CD4-positive, alpha-beta T cell (primary cell): ENCODE measurements at regions not wholly inside any gene's neighbourhood (a gene's known extent, or its start where the extent isn't known, plus 50 kb on each side); places are given as distances from the start of the nearest gene placed in this dataset.

Experiments used
- ATAC-seq: fragments of 200-7000 bp; cut with Tn5 transposase; one replicate; pipeline ENCODE4 v1.10.0; 2022; ENCODE audit warnings: mild to moderate bottlenecking; ENCODE audit not compliant: poor library complexity
- CTCF ChIA-PET: fragments of 350-600 bp; sonication (Branson Sonifier 250); formaldehyde crosslinking; loops from one replicate; lab custom pipeline; 2021; ENCODE audit warnings: antibody characterized with exemption, inconsistent platforms; lab: Charles Lee
- POLR2A ChIA-PET: fragments of 350-600 bp; sonication (Branson Sonifier 250); formaldehyde crosslinking; loops from one replicate; lab custom pipeline; 2021; ENCODE audit warnings: antibody characterized with exemption, inconsistent platforms; lab: Charles Lee
- DNase-seq, 14 experiments: peaks; one replicate each; pipeline ENCODE4 v3.0.0-alpha.2; 2013 to 2020; ENCODE audit warnings: mixed read lengths in 2 of 14
- H3K27ac ChIP-seq, 2 donors: one replicate each; pipeline versions ENCODE4 v1.5.1 to v1.7.0; 2013; ENCODE audit warnings: low read length in 2 of 2, low read depth in 1 of 2, mild to moderate bottlenecking in 1 of 2
- H3K27me3 ChIP-seq, 2 experiments: 1 replicate in 1 of 2; 2 replicates in 1 of 2; pipeline versions ENCODE4 v1.6.1 to v1.7.0; 2013; ENCODE audit warnings: low read length in 2 of 2, control low read depth in 1 of 2, mild to moderate bottlenecking in 1 of 2, moderate library complexity in 1 of 2; ENCODE audit not compliant: insufficient read depth in 2 of 2, control insufficient read depth in 1 of 2
- H3K36me3 ChIP-seq: one replicate; pipeline ENCODE4 v1.6.1; 2013; ENCODE audit warnings: low read length, control low read depth; ENCODE audit not compliant: insufficient read depth
- H3K4me1 ChIP-seq: one replicate; pipeline ENCODE4 v1.6.1; 2013; ENCODE audit warnings: low read length, control low read depth; ENCODE audit not compliant: insufficient read depth
- H3K4me3 ChIP-seq: one replicate; pipeline ENCODE4 v1.5.1; 2013; ENCODE audit warnings: mild to moderate bottlenecking, low read length, moderate library complexity
- H3K9me3 ChIP-seq, 2 experiments: 1 replicate in 1 of 2; 2 replicates in 1 of 2; pipeline versions ENCODE4 v1.6.1 to v1.7.0; 2013; ENCODE audit warnings: low read length in 2 of 2, mild to moderate bottlenecking in 2 of 2, control low read depth in 1 of 2, moderate library complexity in 1 of 2; ENCODE audit not compliant: control insufficient read depth in 1 of 2, insufficient read depth in 1 of 2
- H3K27ac Mint-ChIP-seq: one replicate; pipeline ENCODE4 v1.8.0; 2020; ENCODE audit warnings: mixed read lengths
- H3K27me3 Mint-ChIP-seq: one replicate; pipeline ENCODE4 v1.8.0; 2021; ENCODE audit warnings: mixed read lengths
- H3K36me3 Mint-ChIP-seq: one replicate; pipeline ENCODE4 v1.8.0; 2021; ENCODE audit warnings: low read depth, mixed read lengths
- H3K4me1 Mint-ChIP-seq: one replicate; pipeline ENCODE4 v1.8.0; 2021; ENCODE audit warnings: low read depth, mixed read lengths
- H3K4me3 Mint-ChIP-seq: one replicate; pipeline ENCODE4 v1.8.0; 2020; ENCODE audit warnings: mild to moderate bottlenecking, mixed read lengths
- H3K9me3 Mint-ChIP-seq: one replicate; pipeline ENCODE4 v1.8.0; 2020; ENCODE audit warnings: mixed read lengths
- intact Hi-C, 2 experiments: fragments of 100-400 bp; cut with DNase I in 1 of 2; cut with micrococcal nuclease in 1 of 2; formaldehyde crosslinking; loops; one replicate each; pipeline versions ENCODE4 v1.15.1 to v1.9.0; 2023 to 2025; cut with DNase I, micrococcal nuclease
- TF ChIP-seq, protein P1 (sequence below): fragments of 200-600 bp; IDR thresholded peaks from one replicate; pipeline ENCODE4 v1.8.0; 2022; ENCODE audit warnings: antibody characterized with exemption, mild to moderate bottlenecking

DNA sequence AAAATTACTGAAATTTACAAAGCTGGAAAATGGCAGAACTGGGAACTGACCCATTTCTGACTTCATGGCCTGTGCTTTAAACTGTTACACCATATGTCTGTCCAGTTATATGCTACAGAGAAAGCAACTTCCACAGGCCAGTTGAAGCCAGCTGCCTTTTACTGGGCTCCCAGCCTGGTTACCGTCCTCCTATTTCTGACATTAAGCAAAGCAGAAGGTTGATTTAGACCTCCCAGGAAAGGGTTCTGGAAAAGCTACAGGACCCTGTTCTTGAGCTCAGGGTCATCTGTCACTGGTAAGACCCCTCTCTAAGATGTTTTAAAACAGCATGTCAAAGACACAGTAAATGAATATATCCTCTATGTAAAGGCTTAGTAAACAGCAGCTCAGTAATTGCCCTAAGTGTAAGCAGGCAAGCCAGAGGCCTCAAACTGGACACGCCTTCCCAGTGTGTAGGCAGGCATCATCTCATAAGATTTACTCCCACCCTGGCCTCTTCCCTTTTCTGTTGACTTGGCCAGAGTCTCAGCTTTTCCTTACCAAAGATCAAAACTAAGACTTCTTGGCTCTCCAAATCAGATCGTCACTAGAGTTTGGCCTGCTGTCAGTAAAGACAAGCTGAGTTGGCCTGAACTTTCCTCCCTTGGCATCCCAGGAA is 55.4 kb upstream of the RNU6-8 start:
- Mint-ChIP-seq H3K36me3 (no peaks in the 10 kb centered on the region), H3K4me1 (no peaks in the 10 kb centered on the region), H3K4me3 (no peak overlapping the region), H3K27me3 (no peaks in the 10 kb centered on the region), H3K9me3 (no peaks in the 10 kb centered on the region), H3K27ac (no peak overlapping the region)
- ChIA-PET CTCF (no interaction called here), POLR2A (no interaction called here)
- no peak overlapping the region for H3K4me3 ChIP-seq
- no peaks in the 10 kb centered on the region for H3K4me1 ChIP-seq
- H3K9me3 ChIP-seq, result peaks cover 7 to 11% of the 10 kb centered on the region in 2 experiments
- intact Hi-C loops, result no loop called here
- ATAC-seq, result no peak
- no peaks in the 10 kb centered on the region for H3K27me3 ChIP-seq
- TF ChIP-seq, protein P1, sequence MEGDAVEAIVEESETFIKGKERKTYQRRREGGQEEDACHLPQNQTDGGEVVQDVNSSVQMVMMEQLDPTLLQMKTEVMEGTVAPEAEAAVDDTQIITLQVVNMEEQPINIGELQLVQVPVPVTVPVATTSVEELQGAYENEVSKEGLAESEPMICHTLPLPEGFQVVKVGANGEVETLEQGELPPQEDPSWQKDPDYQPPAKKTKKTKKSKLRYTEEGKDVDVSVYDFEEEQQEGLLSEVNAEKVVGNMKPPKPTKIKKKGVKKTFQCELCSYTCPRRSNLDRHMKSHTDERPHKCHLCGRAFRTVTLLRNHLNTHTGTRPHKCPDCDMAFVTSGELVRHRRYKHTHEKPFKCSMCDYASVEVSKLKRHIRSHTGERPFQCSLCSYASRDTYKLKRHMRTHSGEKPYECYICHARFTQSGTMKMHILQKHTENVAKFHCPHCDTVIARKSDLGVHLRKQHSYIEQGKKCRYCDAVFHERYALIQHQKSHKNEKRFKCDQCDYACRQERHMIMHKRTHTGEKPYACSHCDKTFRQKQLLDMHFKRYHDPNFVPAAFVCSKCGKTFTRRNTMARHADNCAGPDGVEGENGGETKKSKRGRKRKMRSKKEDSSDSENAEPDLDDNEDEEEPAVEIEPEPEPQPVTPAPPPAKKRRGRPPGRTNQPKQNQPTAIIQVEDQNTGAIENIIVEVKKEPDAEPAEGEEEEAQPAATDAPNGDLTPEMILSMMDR, result no peak
- no peaks in the 10 kb centered on the region for H3K36me3 ChIP-seq
- DNase-seq, result no peak
- no peak overlapping the region for H3K27ac ChIP-seq

DNA sequence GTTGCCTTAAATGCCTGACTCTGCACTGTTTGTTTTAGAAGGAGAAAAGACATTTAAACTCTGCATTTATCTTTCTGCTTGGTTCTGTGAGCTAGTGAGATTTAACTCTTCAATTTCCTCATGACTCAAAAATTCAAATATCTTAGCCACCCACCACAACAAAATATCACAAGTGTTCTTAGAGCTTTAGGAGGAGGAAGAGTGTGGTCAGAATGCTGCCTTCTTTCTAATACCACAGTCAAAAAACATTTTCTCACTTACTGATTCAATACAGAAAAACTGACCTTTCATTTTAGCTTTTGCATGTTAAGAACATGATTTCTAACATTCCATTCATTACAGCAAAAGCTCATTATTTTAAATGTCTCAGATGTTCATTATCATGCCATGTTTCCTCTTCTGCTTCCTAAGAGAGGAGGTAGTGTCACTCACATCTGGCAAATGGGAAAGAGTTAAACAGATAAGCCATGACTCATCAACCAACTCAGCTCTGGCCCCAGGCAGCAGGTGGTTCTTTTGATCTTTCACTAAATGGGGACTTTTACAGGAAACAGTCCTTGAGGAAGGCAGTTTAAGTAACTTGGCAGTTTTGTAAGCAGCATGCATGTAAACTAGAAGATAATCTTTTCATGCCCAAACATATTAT is 56.4 kb upstream of the RNU6-8 start:
- no peak overlapping the region for H3K4me3 ChIP-seq
- DNase-seq (no peak), ATAC-seq (no peak)
- no peaks in the 10 kb centered on the region for H3K4me1 ChIP-seq
- no peaks in the 10 kb centered on the region for H3K36me3 ChIP-seq
- no peaks in the 10 kb centered on the region for H3K36me3 Mint-ChIP-seq
- H3K27ac ChIP-seq, result no peak overlapping the region
- TF ChIP-seq, protein P1, result no peak
- intact Hi-C loops, result no loop called here
- H3K27me3 ChIP-seq, result no peaks in the 10 kb centered on the region
- CTCF ChIA-PET, result interaction anchor here (0.7 kb wide), 1 partner anchor 325 kb away, joined by 3 read pairs; no protein-coding TSS in a partner anchor
- POLR2A ChIA-PET, result no interaction called here
- H3K9me3 ChIP-seq, result peaks cover 11 to 16% of the 10 kb centered on the region in 2 experiments
- no peak overlapping the region for H3K27ac Mint-ChIP-seq
- H3K9me3 Mint-ChIP-seq, result peaks cover 6% of the 10 kb centered on the region
- H3K4me3 Mint-ChIP-seq, result no peak overlapping the region
- no peaks in the 10 kb centered on the region for H3K27me3 Mint-ChIP-seq
- no peaks in the 10 kb centered on the region for H3K4me1 Mint-ChIP-seq

DNA sequence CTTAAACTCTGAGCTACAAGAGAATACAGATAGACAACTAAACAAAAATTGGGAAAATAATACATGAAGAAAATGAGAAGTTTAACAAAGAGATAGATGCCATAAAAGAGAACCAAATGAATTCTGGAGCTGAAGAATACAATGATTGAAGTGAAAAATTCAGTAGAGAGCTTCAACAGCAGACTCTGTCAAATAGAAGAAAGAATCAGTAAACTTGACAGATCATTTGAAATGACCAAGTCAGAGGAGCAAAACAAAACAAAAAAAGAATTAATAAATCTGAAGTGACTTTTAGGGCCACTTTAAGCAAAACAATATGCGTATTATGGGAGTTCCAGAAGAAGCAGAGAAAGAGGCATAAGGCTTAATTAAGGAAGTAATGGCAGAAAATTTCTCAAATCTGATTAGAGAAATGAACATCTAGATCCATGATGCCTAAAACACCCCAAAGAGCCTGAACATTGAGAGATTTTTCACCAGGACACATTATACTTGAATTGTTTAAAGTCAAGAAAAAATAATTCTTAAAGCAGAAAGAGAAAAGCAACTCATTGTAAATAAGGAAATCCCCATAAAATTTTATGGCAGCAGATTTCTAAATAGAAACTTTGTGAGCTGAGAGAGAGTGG is 61.0 kb upstream of the RNU6-8 start:
- no peak for ATAC-seq

More for the DNA sequence above, 61.0 kb upstream of the RNU6-8 start:
- H3K4me3 Mint-ChIP-seq, result no peak overlapping the region
- peaks cover 11 to 16% of the 10 kb centered on the region in 2 experiments for H3K9me3 ChIP-seq
- H3K4me1 Mint-ChIP-seq, result no peaks in the 10 kb centered on the region
- TF ChIP-seq, protein P1, result no peak
- no peak overlapping the region for H3K27ac ChIP-seq
- H3K4me1 ChIP-seq, result no peaks in the 10 kb centered on the region
- ChIA-PET POLR2A (no interaction called here), CTCF (no interaction called here)
- peaks cover 4% of the 10 kb centered on the region for H3K27me3 Mint-ChIP-seq
- peaks cover 6% of the 10 kb centered on the region for H3K9me3 Mint-ChIP-seq
- H3K27me3 ChIP-seq, result no peaks in the 10 kb centered on the region
- H3K36me3 ChIP-seq, result no peaks in the 10 kb centered on the region
- no peak overlapping the region for H3K4me3 ChIP-seq
- no peak for DNase-seq
- no peak overlapping the region for H3K27ac Mint-ChIP-seq
- intact Hi-C loops, result no loop called here
- no peaks in the 10 kb centered on the region for H3K36me3 Mint-ChIP-seq
